ENCODE measurements at regions not wholly inside any gene's neighbourhood (a gene's known extent, or its start where the extent isn't known, plus 50 kb on each side); places are given as distances from the start of the nearest gene placed in this dataset.

- no peaks in the 10 kb centered on the region for H3K27me3 Mint-ChIP-seq (ENCODE audit: insufficient read depth, low read depth, poor library complexity)
- no peak overlapping the region for H3K27ac Mint-ChIP-seq
- no peak for TF ChIP-seq CTCF (conservative IDR thresholded peaks at IDR 0.05; ENCODE audit: low read depth in 2 of 2)
- TF ChIP-seq ZNF331 (CRISPR knock-in tag; IDR thresholded peaks at IDR 0.05; ENCODE audit: low read depth) = no peak
- TF ChIP-seq ZNF462 (CRISPR knock-in tag; IDR thresholded peaks at IDR 0.05) = no peak
- TF ChIP-seq ZNF114 (CRISPR knock-in tag; IDR thresholded peaks at IDR 0.05) = no peak
- TF ChIP-seq EZH2 (IDR thresholded peaks at IDR 0.05; ENCODE audit: low read depth, unreplicated experiment) = no peak
- TF ChIP-seq NANOG (IDR thresholded peaks at IDR 0.05; ENCODE audit: borderline replicate concordance) = no peak
- TF ChIP-seq ETS1 (IDR thresholded peaks at IDR 0.05) = no peak
- TF ChIP-seq EZH2phosphoT487 (IDR thresholded peaks at IDR 0.05; ENCODE audit: unreplicated experiment) = no peak
- no peak for TF ChIP-seq JUNB (IDR thresholded peaks at IDR 0.05; ENCODE audit: unreplicated experiment)
- no peak for TF ChIP-seq REST (IDR thresholded peaks at IDR 0.05; ENCODE audit: unreplicated experiment)
- TF ChIP-seq STAT1 (IDR thresholded peaks at IDR 0.05; ENCODE audit: unreplicated experiment) = no peak
- no peak for TF ChIP-seq CREB1 (CRISPR knock-in tag; IDR thresholded peaks at IDR 0.05; ENCODE audit: low read depth)
- TF ChIP-seq POLR2AphosphoS5 (IDR thresholded peaks at IDR 0.05; ENCODE audit: low read depth) = no peak
- Histone ChIP-seq H3K27ac (ENCODE audit: low read depth) (no peak overlapping the region), H3K4me2 (no peak overlapping the region), H4K20me1 (replicated peaks; ENCODE audit: insufficient read depth) (no peaks in the 10 kb centered on the region), H3K4me3 (no peak overlapping the region), H2AFZ (no peak overlapping the region), H3K36me3 (ENCODE audit: insufficient read depth) (no peaks in the 10 kb centered on the region), H3K79me2 (replicated peaks; ENCODE audit: insufficient read depth) (no peaks in the 10 kb centered on the region), H3K27me3 (ENCODE audit: insufficient read depth) (no peaks in the 10 kb centered on the region), H3K9me2 (ENCODE audit: insufficient read depth) (peaks cover under 1% of the 10 kb centered on the region; the same call in 1 of the 2 replicates), H3K4me1 (ENCODE audit: insufficient read depth) (peaks cover 3% of the 10 kb centered on the region; the same call in 1 of the 2 replicates), H3F3A (replicated peaks; ENCODE audit: low read depth) (no peaks in the 10 kb centered on the region)
- no peak for ATAC-seq
- DNase-seq (ENCODE audit: low spot score) = no peak
- no peaks in the 10 kb centered on the region for H3K9me3 Mint-ChIP-seq
- no peaks in the 10 kb centered on the region for H3K36me3 Mint-ChIP-seq (ENCODE audit: low read depth)
- H3K4me1 Mint-ChIP-seq = no peaks in the 10 kb centered on the region
- no peak overlapping the region for H3K4me3 Mint-ChIP-seq
Observed at GRCh38 chr13:94886191-94886590, 173.8 kb upstream of the SOX21 start.
